ENCODE measurements at regions not wholly inside any gene's neighbourhood (a gene's known extent, or its start where the extent isn't known, plus 50 kb on each side); places are given as distances from the start of the nearest gene placed in this dataset.

DNA sequence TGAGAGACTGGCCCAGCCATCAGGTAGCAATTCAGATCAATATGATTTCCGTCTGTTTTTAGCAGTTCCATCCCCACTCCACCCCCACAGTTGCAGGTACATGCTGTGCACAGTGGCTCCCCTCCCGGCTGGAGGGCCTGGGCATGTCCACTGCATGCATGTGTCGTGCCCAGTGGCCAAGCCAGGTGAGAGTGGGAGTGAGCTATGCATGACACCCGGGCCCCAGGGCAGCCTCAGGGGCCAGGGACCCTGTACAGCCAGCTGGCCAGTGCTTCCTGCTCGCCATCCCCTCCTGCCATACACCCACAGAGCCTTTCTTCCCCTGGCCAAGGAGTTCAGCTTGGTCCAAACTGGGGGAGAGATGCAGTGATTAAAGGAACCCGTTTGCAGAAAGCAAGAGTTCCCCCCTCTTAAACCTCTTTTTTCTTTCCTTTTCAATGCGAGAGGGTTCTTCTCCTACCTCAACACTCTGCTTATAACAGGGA is 135.3 kb downstream of the THBS2 start:
- TF ChIP-seq, protein P1, sequence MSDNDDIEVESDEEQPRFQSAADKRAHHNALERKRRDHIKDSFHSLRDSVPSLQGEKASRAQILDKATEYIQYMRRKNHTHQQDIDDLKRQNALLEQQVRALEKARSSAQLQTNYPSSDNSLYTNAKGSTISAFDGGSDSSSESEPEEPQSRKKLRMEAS (IDR thresholded peaks at IDR 0.05) = no peak
- TF ChIP-seq RAD21 (IDR thresholded peaks at IDR 0.05; ENCODE audit: low read depth) (no peak), FOXM1 (IDR thresholded peaks at IDR 0.05; ENCODE audit: borderline replicate concordance, low read depth) (no peak), EP300 (IDR thresholded peaks at IDR 0.05; ENCODE audit: borderline replicate concordance) (no peak), NFIC (IDR thresholded peaks at IDR 0.05) (no peak), CREB1 (IDR thresholded peaks at IDR 0.05; ENCODE audit: low read depth) (no peak), TCF12 (IDR thresholded peaks at IDR 0.05; ENCODE audit: low read depth) (no peak), CEBPB (IDR thresholded peaks at IDR 0.05) (no peak), TEAD4 (IDR thresholded peaks at IDR 0.05) (no peak), ZBTB7A (IDR thresholded peaks at IDR 0.05; ENCODE audit: low read depth) (no peak), EGR1 (IDR thresholded peaks at IDR 0.05) (no peak), YY1 (IDR thresholded peaks at IDR 0.05; ENCODE audit: low read depth) (no peak), TAF1 (IDR thresholded peaks at IDR 0.05; ENCODE audit: low read depth) (no peak)
- TF ChIP-seq, protein P2, sequence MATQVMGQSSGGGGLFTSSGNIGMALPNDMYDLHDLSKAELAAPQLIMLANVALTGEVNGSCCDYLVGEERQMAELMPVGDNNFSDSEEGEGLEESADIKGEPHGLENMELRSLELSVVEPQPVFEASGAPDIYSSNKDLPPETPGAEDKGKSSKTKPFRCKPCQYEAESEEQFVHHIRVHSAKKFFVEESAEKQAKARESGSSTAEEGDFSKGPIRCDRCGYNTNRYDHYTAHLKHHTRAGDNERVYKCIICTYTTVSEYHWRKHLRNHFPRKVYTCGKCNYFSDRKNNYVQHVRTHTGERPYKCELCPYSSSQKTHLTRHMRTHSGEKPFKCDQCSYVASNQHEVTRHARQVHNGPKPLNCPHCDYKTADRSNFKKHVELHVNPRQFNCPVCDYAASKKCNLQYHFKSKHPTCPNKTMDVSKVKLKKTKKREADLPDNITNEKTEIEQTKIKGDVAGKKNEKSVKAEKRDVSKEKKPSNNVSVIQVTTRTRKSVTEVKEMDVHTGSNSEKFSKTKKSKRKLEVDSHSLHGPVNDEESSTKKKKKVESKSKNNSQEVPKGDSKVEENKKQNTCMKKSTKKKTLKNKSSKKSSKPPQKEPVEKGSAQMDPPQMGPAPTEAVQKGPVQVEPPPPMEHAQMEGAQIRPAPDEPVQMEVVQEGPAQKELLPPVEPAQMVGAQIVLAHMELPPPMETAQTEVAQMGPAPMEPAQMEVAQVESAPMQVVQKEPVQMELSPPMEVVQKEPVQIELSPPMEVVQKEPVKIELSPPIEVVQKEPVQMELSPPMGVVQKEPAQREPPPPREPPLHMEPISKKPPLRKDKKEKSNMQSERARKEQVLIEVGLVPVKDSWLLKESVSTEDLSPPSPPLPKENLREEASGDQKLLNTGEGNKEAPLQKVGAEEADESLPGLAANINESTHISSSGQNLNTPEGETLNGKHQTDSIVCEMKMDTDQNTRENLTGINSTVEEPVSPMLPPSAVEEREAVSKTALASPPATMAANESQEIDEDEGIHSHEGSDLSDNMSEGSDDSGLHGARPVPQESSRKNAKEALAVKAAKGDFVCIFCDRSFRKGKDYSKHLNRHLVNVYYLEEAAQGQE (IDR thresholded peaks at IDR 0.05; ENCODE audit: low read depth) = no peak
- TF ChIP-seq, protein P3, sequence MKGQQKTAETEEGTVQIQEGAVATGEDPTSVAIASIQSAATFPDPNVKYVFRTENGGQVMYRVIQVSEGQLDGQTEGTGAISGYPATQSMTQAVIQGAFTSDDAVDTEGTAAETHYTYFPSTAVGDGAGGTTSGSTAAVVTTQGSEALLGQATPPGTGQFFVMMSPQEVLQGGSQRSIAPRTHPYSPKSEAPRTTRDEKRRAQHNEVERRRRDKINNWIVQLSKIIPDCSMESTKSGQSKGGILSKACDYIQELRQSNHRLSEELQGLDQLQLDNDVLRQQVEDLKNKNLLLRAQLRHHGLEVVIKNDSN (IDR thresholded peaks at IDR 0.05) = no peak

DNA sequence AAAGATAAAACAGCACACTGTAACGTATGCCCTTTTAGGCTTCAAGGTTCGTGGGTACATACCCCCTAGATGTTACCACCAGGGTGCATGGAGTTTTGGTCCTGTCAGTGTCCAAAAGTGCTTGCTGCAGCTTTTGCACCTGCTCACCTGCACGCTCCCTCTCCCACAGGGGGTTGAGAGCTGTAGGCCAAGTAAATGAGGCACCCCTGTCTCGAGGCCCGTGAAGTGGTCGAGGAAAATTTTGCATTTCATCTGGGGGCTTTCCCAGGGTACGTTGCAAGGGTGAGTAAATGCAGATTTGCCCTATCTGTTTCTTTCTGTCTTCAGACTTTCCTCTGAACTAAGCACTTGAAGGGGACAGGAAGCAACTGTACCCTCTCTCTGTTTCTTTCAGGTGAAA is 136.0 kb downstream of the THBS2 start:
- TF ChIP-seq EGR1 (IDR thresholded peaks at IDR 0.05) (no peak), CREB1 (IDR thresholded peaks at IDR 0.05; ENCODE audit: low read depth) (no peak), NFIC (IDR thresholded peaks at IDR 0.05) (no peak), YY1 (IDR thresholded peaks at IDR 0.05; ENCODE audit: low read depth) (no peak), RAD21 (IDR thresholded peaks at IDR 0.05; ENCODE audit: low read depth) (no peak), TCF12 (IDR thresholded peaks at IDR 0.05; ENCODE audit: low read depth) (no peak), FOXM1 (IDR thresholded peaks at IDR 0.05; ENCODE audit: borderline replicate concordance, low read depth) (no peak), TEAD4 (IDR thresholded peaks at IDR 0.05) (no peak)
- TF ChIP-seq, protein P1 (IDR thresholded peaks at IDR 0.05) = no peak
- TF ChIP-seq, protein P2 (IDR thresholded peaks at IDR 0.05; ENCODE audit: low read depth) = no peak
- TF ChIP-seq, protein P3 (IDR thresholded peaks at IDR 0.05) = no peak

DNA sequence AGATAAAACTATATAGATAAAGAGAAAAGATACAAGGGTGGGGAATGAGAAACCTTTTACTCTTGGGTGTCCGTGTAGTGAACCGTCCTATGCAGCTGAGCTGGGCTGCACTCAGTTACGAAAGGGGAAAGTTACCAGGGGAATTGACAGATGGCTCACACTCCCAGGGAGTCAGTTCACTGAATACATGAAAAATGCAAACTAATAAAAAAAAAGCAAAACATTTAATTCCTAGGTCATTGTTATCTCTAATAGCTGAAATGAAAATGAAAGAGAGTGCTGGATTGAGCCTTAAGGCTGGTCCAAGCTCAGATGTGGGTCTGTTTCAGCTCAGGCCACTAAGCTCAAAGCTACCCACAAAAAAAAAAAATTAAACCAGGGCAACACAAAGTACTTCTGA is 138.0 kb downstream of the THBS2 start:
- TF ChIP-seq, protein P3 (IDR thresholded peaks at IDR 0.05) = no peak
- TF ChIP-seq CEBPB (IDR thresholded peaks at IDR 0.05) = no peak
- no peak for TF ChIP-seq TCF12 (IDR thresholded peaks at IDR 0.05; ENCODE audit: low read depth)
- no peak for TF ChIP-seq ZBTB7A (IDR thresholded peaks at IDR 0.05; ENCODE audit: low read depth)
- TF ChIP-seq NFIC (IDR thresholded peaks at IDR 0.05) = no peak
- TF ChIP-seq, protein P1 (IDR thresholded peaks at IDR 0.05) = no peak
- TF ChIP-seq TEAD4 (IDR thresholded peaks at IDR 0.05) = no peak
- no peak for TF ChIP-seq CREB1 (IDR thresholded peaks at IDR 0.05; ENCODE audit: low read depth)
- no peak for TF ChIP-seq FOXM1 (IDR thresholded peaks at IDR 0.05; ENCODE audit: borderline replicate concordance, low read depth)
- no peak for TF ChIP-seq RAD21 (IDR thresholded peaks at IDR 0.05; ENCODE audit: low read depth)
- no peak for TF ChIP-seq YY1 (IDR thresholded peaks at IDR 0.05; ENCODE audit: low read depth)
- TF ChIP-seq, protein P2 (IDR thresholded peaks at IDR 0.05; ENCODE audit: low read depth) = no peak
- no peak for TF ChIP-seq TAF1 (IDR thresholded peaks at IDR 0.05; ENCODE audit: low read depth)
- no peak for TF ChIP-seq EGR1 (IDR thresholded peaks at IDR 0.05)
- TF ChIP-seq EP300 (IDR thresholded peaks at IDR 0.05; ENCODE audit: borderline replicate concordance) = no peak
